ENCODE measurements at regions not wholly inside any gene's neighbourhood (a gene's known extent, or its start where the extent isn't known, plus 50 kb on each side); places are given as distances from the start of the nearest gene placed in this dataset.

DNA sequence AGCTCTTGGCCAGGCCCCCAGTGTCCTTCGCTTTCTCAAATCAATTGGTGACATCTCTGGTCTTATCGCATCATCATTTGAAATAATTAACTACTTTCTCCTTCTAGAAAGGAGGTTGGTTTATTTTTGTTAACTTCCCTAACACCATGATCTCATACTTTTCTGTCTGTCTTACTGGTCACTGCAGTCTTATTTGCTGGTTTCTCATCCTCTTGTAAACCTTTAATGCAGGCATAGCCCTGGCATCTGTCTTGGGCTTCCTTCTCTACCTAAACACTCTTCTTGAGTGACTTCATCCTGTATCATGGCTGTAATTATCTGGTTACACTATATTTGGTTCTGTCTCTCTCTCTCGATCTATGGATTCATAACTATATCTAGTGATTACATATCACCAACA, 152.8 kb downstream of the CYSLTR2 start:
- WGBS, 2 donors, result 96 to 97% methylated on average over 3 of the region's 3 CpGs
- no peak overlapping the region for H3K27ac ChIP-seq (ENCODE audit: low read depth in 1 of 2, low read length in 1 of 2)
- peaks cover 0 to 4% (median 2%) of the 10 kb centered on the region in 4 donors for H3K9me3 ChIP-seq (ENCODE audit: control insufficient read depth in 4 of 4, insufficient read depth in 3 of 4, low read length in 3 of 4)
- DNase-seq (no peak), ATAC-seq (ENCODE audit: insufficient read depth, low FRiP score) (no peak)
- no peak overlapping the region for H3K9ac ChIP-seq (ENCODE audit: insufficient read depth in 1 of 2, low read length in 2 of 2)
- H3K27me3 ChIP-seq (ENCODE audit: control insufficient read depth in 3 of 3, insufficient read depth in 3 of 3, low read length in 2 of 3), result no peaks in the 10 kb centered on the region
- TF ChIP-seq, protein P1, sequence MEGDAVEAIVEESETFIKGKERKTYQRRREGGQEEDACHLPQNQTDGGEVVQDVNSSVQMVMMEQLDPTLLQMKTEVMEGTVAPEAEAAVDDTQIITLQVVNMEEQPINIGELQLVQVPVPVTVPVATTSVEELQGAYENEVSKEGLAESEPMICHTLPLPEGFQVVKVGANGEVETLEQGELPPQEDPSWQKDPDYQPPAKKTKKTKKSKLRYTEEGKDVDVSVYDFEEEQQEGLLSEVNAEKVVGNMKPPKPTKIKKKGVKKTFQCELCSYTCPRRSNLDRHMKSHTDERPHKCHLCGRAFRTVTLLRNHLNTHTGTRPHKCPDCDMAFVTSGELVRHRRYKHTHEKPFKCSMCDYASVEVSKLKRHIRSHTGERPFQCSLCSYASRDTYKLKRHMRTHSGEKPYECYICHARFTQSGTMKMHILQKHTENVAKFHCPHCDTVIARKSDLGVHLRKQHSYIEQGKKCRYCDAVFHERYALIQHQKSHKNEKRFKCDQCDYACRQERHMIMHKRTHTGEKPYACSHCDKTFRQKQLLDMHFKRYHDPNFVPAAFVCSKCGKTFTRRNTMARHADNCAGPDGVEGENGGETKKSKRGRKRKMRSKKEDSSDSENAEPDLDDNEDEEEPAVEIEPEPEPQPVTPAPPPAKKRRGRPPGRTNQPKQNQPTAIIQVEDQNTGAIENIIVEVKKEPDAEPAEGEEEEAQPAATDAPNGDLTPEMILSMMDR (IDR thresholded peaks at IDR 0.05; ENCODE audit: control extremely low read depth, extremely low read depth), result no peak
- no peaks in the 10 kb centered on the region for H3K36me3 ChIP-seq (ENCODE audit: control insufficient read depth in 4 of 4, insufficient read depth in 4 of 4, low read length in 4 of 4)
- peaks cover 0 to 12% (median 5%) of the 10 kb centered on the region in 5 donors for H3K4me1 ChIP-seq (ENCODE audit: control insufficient read depth in 5 of 5, insufficient read depth in 5 of 5, low read length in 5 of 5)
- no peak overlapping the region for H3K4me3 ChIP-seq

DNA sequence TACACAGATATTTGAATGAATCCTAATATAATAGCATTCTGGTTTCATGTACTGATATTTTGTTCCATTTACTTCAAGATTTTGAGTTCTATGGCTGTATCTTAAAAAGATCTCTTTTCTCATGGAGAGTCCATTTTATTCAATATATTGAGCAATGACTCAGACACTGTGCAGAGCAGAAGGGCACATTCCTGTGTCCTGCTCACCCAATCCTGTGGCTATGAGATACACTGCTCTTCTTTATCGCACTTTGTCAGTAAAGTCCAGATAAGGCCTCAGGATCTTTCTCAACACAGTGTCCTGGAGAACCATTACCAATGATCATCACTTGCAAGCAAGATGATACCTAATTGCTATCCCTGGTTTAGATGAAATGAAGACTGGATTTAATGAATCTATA, 155.0 kb downstream of the CYSLTR2 start:
- Histone ChIP-seq H3K9ac (ENCODE audit: insufficient read depth in 1 of 2, low read length in 2 of 2) (no peak overlapping the region), H3K9me3 (ENCODE audit: control insufficient read depth in 4 of 4, insufficient read depth in 3 of 4, low read length in 3 of 4) (peaks cover 0 to 4% (median 0%) of the 10 kb centered on the region in 4 donors), H3K4me1 (ENCODE audit: control insufficient read depth in 5 of 5, insufficient read depth in 5 of 5, low read length in 5 of 5) (peaks cover 0 to 12% (median 5%) of the 10 kb centered on the region in 5 donors), H3K36me3 (ENCODE audit: control insufficient read depth in 4 of 4, insufficient read depth in 4 of 4, low read length in 4 of 4) (no peaks in the 10 kb centered on the region), H3K27me3 (ENCODE audit: control insufficient read depth in 3 of 3, insufficient read depth in 3 of 3, low read length in 2 of 3) (no peaks in the 10 kb centered on the region), H3K27ac (ENCODE audit: low read depth in 1 of 2, low read length in 1 of 2) (no peak overlapping the region), H3K4me3 (no peak overlapping the region)
- WGBS, 2 donors, result 88 to 95% methylated on average over 1 of the region's 1 CpG
- ATAC-seq (ENCODE audit: insufficient read depth, low FRiP score) (no peak), DNase-seq (no peak)
- TF ChIP-seq, protein P1 (IDR thresholded peaks at IDR 0.05; ENCODE audit: control extremely low read depth, extremely low read depth), result no peak

DNA sequence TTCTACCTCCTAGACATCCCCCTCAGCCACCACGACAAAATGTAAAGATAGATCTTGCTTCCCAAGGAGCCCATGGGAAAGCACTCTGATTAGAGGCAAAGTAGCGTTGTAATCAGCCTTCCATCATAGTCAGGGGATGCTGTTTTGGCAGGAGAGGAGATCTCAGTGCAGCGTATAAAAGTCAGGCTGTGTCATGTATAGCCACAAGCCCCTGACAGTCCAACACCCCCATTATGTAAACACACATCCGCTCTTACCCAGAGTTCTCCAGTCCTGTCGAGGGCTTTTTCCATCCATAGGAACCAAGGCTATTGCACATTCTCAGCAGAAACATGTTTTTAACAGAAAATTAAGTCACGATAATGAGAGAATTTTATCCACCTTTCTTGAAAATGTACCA, 156.3 kb downstream of the CYSLTR2 start:
- Histone ChIP-seq H3K27ac (ENCODE audit: low read depth in 1 of 2, low read length in 1 of 2) (no peak overlapping the region), H3K9me3 (ENCODE audit: control insufficient read depth in 4 of 4, insufficient read depth in 3 of 4, low read length in 3 of 4) (peaks cover 0 to 4% (median 0%) of the 10 kb centered on the region in 4 donors), H3K27me3 (ENCODE audit: control insufficient read depth in 3 of 3, insufficient read depth in 3 of 3, low read length in 2 of 3) (no peaks in the 10 kb centered on the region), H3K4me1 (ENCODE audit: control insufficient read depth in 5 of 5, insufficient read depth in 5 of 5, low read length in 5 of 5) (peaks cover 0 to 12% (median 5%) of the 10 kb centered on the region in 5 donors), H3K9ac (ENCODE audit: insufficient read depth in 1 of 2, low read length in 2 of 2) (no peak overlapping the region), H3K36me3 (ENCODE audit: control insufficient read depth in 4 of 4, insufficient read depth in 4 of 4, low read length in 4 of 4) (no peaks in the 10 kb centered on the region), H3K4me3 (no peak overlapping the region)
- WGBS, 2 donors, result 75 to 90% methylated on average over 6 of the region's 6 CpGs
- ATAC-seq (ENCODE audit: insufficient read depth, low FRiP score), result no peak
- TF ChIP-seq, protein P1 (IDR thresholded peaks at IDR 0.05; ENCODE audit: control extremely low read depth, extremely low read depth), result no peak
- DNase-seq, result peak; percentile 62 to 90 (median 77)

GRCh38 chr13:48813518-48813917, 159.8 kb downstream of the CYSLTR2 start:
- peaks cover 0 to 4% (median 0%) of the 10 kb centered on the region in 4 donors for H3K9me3 ChIP-seq (ENCODE audit: control insufficient read depth in 4 of 4, insufficient read depth in 3 of 4, low read length in 3 of 4)
- H3K4me1 ChIP-seq (ENCODE audit: control insufficient read depth in 5 of 5, insufficient read depth in 5 of 5, low read length in 5 of 5), result peaks cover 0 to 23% (median 5%) of the 10 kb centered on the region in 5 donors
- no peaks in the 10 kb centered on the region for H3K36me3 ChIP-seq (ENCODE audit: control insufficient read depth in 4 of 4, insufficient read depth in 4 of 4, low read length in 4 of 4)
- H3K27ac ChIP-seq (ENCODE audit: low read depth in 1 of 2, low read length in 1 of 2), result no peak overlapping the region
- DNase-seq (no peak), ATAC-seq (ENCODE audit: insufficient read depth, low FRiP score) (no peak)
- no peak overlapping the region for H3K9ac ChIP-seq (ENCODE audit: insufficient read depth in 1 of 2, low read length in 2 of 2)
- H3K27me3 ChIP-seq (ENCODE audit: control insufficient read depth in 3 of 3, insufficient read depth in 3 of 3, low read length in 2 of 3), result no peaks in the 10 kb centered on the region
- H3K4me3 ChIP-seq, result no peak overlapping the region
- 69 to 85% methylated on average over 5 of the region's 5 CpGs for WGBS, 2 donors
- TF ChIP-seq, protein P1 (IDR thresholded peaks at IDR 0.05; ENCODE audit: control extremely low read depth, extremely low read depth), result no peak

Data from lung (tissue), 11 donors.